ENCODE measurements at regions not wholly inside any gene's neighbourhood (a gene's known extent, or its start where the extent isn't known, plus 50 kb on each side); places are given as distances from the start of the nearest gene placed in this dataset.

GRCh38 chr1:244347942-244348341 is 103.8 kb downstream of the ADSS2 start:
- no peak for TF ChIP-seq EP300 (IDR thresholded peaks at IDR 0.05)
- TF ChIP-seq CTCF (IDR thresholded peaks at IDR 0.05): no peak

All from ovary (tissue), 3 donors.